ENCODE measurements at regions not wholly inside any gene's neighbourhood (a gene's known extent, or its start where the extent isn't known, plus 50 kb on each side); places are given as distances from the start of the nearest gene placed in this dataset.
"Not testable (repeated sequence)": the region's sequence is repeated elsewhere in the genome, so short reads cannot be mapped to it uniquely, and the experiment has no call there.

DNA sequence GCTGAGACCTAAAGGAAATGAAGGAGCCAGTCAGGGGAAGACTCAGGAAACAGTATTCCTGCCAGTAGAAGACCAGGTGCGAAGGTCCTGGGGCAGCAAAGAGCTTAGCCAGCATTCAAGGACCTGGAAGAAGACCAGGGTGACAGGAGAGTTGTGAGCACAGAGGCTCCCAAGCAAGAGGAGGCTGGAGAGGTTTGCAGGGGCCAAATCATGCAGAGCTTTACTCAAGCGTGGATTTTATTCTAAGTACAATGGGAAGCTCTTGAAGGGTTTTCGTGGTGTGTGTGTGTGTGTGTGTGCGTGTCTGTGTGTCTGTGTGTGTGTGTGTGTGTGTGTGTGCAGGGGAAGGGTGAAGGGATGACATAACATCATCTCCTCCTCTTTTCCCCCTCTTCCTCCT lies 200.7 kb upstream of the IRF2BP2 start:
- not testable (repeated sequence) for DNase-seq

DNA sequence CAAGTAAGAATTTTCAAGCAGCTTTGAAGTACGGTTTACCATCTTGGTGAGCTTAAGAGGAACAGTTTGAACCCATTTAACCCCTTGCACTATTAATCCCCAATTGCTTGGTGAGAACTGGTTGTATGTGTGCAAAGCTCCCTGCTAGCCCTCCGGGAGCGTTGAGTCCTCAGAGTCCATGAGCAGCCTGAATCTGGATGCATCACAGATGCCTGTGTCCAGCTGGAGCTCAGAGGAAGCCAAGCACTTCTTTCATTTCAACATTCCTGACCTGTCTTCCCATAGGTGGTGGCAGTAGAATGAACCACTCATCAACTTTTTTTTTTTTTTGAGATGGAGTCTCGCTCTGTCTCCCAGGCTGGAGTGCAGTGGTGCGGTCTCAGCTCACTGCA lies 199.9 kb upstream of the IRF2BP2 start:
- peak; percentile 8 for DNase-seq

DNA sequence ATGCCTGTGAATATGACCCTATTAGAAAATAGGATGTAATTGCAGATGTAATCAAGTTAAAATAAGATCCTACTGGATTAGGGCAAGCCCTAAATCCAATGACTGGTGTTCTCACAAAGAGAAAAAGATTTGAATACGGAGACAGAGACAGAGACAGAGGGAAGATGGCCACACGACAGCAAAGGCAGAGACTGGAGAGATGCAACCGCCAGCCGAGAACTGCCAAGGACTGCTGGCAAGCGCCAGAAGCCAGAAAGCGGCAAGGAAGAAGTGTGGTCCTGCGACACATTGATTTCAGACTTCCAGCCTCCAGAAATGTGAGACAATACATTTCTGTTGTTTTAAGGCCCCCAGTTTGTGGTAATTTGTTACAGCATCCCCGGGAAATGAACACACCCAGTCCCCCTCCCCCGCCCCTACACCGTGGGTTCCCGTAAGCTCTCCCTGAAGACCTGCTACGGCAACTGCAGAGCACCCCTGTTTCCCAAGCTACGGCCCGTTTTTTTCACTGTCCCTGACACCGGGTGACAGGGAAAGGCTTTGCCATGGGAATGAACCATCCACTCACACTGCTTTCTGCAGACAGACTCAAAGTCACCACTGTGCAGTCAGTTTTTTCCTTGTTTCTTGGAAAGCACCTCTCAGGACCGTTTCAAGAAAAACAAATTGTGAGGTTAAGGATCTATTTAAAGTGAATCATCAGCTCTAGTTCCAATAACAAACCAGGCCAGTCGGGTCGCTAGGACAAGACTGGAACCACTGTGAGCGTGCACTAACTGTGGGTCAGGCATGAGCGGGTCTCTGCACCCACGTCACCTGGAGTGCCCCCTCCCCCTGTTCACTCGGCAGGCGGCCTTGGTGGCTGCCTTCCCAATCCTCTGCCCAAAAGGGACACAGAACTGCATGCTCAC lies 199.2 kb upstream of the IRF2BP2 start:
- DNase-seq = peak; percentile 54

DNA sequence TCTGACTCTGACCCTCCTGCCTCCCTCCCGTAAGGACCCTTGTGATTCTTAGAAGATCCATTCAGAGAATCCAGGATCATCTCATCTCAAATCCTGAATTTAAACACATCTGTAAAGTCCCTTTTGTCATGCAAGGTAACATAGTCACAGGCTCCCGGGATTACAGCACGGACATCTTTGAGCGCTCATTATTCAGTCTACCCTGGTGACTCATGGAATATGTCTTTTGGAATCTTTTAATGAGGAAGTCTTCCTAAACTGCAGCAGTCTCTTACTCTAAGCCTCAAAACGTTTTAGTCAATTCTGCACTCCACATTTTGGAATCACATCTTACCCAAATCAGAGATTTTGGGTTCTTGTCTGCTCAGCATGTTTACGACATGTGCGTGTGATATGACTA lies 198.5 kb upstream of the IRF2BP2 start:
- peak; percentile 3 for DNase-seq

DNA sequence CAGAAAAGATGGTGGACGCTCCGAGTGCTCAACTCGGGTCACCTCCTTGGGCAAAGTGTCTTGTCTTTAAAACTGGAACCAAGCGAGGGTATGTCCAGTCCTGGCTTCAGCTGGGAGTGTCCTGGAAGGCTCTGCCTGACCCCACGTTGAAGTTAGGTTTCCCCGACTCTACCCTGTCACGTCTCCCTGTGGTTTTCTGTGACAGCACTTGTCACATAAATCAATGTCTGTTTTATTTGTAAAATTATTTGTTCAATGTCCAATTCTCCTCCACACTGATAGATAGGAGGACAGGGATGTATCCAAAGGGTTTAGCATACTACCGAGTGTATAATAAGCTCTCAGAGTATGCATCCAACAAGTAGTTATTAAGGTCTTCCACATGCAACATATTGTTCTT lies 197.7 kb upstream of the IRF2BP2 start:
- DNase-seq = not testable (repeated sequence)

DNA sequence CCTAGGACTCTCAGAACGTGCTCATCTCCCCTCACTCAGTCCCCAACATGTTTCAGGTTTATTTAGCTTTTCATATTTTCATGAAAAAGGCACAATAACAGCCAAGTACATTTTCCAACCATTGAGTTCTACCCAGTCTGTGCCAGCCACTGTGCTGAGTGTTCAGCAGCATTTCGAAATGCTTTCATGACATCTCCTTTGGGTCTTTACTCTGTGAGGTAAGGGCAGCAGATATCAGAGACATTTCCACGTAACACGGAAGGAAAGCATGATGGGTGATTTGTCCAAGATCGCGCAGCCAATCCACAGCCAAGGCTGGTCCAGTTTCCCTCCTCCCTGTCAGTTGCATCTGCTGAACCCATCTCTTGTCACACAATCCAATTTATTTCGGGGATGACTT lies 192.6 kb upstream of the IRF2BP2 start:
- not testable (repeated sequence) for DNase-seq

DNA sequence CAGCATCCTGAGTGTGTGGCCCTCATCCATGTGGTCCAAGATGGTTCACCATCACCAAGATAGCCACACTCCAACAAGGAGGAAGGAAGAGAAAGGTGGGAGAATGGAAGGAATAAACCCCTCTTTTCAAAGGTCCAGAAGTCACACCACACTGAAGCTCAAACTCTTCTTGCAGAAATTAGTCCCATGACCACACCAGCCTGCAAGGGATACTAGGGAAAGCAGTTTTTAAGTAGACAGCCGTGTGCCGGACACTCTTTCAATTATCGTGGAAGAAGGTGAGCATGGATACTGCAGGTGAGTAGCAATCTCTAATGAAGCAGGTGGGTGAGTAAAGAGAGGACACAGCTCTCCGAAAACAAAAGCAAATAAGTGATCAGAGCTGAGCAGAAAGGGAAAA lies 191.7 kb upstream of the IRF2BP2 start:
- DNase-seq = not testable (repeated sequence)

DNA sequence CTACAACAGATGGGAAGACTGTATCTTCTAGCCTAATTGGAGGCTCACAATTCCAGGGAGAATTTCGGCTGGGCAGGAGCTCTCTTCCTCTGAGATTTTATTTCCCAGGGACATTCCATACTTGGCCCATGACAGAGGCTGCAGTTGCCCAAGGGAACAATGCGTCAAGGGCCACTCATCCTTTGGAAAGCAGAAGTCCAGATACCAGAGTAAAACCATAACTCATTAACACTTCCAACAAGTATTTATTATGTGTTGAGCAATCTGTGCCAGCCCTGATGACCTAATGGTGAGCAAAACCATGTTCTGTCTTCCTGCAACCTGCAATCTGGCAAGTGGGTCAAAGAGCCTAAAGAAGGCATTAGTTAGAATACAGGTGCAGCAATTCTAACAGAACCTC lies 191.2 kb upstream of the IRF2BP2 start:
- DNase-seq = not testable (repeated sequence)

DNA sequence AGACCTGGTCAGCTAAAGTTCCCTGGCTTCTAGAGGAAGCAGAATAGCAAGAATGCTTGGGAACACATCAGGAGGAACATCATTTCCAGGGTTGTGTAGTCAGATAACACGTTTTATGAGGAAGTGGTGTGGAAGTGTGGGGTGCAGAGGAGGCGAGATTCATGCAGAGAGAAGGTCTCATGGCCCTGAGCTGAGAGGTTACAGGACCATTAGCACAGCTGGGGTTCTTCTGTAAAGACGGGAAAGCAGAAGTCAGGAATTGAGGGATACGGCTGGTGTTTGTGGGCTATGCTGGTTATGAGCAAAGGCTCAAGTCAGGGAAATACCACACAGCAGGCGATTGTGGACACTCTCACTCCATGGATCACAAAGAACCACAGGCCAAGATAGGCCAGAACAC lies 190.6 kb upstream of the IRF2BP2 start:
- not testable (repeated sequence) for DNase-seq

DNA sequence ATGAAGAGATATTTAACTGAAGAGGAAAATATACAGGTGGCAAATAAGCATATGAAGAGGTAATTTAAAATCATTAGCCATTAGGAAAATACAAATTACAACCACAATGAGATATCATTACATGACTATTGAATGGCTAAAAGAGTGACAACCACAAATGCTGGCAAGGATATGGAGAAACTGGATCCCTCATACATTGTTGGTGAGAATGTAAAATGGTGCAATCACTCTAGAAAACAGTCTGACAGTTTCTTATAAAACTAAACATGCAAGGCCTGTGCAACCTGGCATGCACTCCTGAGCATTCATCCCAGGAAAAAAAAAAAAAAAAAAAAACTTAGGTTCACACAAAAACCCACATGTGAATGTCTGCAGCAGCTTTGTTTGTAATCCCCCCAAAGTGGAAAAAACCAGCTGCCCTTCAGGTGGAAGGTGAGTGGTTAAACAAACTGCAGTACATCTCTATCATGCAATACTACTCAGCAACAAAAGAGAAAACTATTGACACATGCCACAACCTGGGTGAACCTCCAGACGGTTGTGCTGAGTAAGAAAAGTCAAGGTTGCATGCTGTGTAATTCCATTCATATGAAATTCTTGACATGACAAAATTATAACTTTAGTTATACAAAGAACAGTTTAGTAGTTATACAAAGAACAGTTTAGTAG lies 189.2 kb upstream of the IRF2BP2 start:
- DNase-seq = not testable (repeated sequence)

DNA sequence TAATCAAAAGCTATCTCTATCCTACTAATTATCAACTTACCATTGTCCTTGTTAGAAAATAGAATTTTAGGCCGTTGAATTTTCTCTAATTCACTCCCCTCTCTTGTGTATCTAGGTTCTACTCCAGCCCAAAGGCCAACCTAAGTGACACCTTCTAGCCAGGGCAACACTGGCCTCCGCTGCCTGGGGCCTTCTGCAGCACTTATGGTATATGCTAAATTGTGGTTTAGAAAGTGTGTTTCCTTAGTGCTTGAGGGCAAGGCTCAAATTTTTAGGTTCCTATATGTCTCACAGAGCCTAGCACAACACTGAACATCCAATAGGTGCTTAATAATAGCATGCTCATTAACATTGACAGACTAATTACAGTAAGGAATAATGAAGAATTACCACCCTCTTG lies 187.2 kb upstream of the IRF2BP2 start:
- not testable (repeated sequence) for DNase-seq

DNA sequence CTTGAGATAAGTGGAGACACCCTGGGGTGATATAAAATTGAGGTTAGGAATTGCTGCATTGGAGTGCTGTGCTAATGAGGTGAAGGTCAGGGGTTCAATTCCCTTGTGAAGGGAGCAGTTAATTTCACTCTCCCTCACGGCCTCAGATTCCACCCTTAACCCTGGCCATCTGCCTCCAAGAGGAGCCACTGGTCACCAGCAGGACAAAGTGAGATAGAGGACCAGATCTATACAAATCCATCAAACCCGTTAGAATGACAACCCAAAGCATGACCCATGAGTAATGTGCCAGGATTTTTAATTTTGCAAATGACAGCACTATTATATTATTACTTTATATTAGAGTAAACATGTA lies 186.4 kb upstream of the IRF2BP2 start:
- DNase-seq = not testable (repeated sequence)

DNA sequence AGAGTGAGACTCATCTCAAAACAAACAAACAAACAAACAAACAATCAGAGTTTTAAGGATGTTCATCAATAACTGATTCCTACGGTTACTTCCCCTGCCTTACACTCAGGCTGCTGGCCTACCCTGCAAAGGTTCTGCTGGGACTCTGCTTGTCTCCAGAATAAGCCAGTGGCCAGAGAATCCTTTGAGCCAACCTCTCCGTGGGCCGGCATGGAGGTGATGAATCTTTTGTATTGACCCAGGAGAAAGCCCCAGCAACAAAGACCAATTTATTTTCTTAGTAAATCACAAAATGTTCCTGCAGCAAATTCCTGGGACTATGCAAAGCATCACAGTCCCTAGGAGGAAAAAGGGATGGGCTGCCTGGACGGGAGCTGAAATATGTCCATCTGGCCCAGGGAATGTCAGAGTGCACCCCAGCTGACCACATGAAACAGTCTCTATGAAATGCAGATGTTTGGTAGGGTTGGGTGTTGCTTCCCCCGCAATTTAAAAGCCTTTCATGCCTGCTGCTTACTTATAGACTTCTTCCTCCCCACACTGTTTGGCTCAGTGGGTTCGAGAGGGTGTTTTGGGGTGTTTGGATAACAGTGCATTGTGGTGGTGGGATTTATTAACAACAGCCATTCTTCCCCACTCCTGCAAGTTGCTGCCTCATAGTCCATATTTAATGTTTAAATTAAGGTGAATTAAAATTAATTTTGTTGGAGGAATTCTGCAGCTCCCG lies 185.9 kb upstream of the IRF2BP2 start:
- peak; percentile 52 for DNase-seq

DNA sequence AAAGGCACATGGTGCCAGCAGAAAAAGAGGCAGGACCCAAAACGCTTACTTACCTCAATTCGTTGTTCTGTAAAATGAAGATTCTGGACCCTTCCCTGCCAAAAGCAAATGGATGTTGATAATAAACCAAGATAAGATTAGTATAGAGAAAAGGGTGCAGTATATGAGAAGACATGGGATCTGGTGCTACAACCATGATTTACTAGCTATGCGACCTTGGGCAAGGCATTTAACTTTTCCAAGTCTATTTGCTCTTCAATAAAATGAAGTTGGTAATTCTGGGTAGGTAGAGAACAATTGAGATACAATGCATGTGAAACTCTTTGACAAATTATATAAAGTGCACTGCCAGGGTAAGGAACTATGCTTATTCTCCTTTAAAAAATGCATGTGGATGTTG lies 185.0 kb upstream of the IRF2BP2 start:
- DNase-seq = not testable (repeated sequence)

DNA sequence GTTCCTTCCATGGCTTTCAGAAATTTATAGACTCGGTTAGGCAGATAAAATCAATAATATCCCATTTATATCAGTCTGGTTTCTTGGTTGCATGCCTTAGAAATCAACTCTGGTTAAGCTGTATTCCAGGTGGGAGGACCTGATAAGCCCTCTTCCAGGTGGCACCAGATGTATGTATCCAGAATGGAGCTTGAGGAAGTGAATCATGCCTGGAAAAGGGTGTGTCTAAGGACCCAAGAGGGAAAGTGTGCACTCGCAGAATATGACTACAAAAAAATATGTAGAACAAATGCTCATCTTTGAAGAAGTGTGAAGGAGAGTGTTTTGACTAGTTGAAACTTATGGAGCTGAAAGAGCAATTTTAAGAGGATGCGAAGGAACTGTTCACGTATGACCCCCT lies 184.5 kb upstream of the IRF2BP2 start:
- DNase-seq = not testable (repeated sequence)

DNA sequence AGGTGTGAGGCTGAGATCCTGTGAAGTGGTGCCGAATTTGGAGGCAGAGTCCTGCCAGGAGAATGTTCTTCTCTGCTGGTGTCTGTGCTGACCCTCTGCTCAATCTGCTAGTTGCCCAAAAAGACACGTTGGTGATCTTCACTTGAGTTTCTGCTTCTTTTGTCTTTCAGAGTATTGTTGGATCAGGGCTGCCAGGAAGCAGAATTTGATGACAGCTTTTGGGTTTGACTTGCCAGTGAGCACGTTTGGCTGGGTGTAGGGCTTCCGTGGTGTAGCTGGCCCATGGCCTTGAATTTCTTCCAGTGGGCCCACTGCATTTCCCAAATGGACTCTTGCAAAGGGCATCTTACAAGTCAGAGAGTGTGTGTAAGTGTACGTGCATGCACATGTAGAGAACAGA lies 183.9 kb upstream of the IRF2BP2 start:
- DNase-seq = not testable (repeated sequence)

DNA sequence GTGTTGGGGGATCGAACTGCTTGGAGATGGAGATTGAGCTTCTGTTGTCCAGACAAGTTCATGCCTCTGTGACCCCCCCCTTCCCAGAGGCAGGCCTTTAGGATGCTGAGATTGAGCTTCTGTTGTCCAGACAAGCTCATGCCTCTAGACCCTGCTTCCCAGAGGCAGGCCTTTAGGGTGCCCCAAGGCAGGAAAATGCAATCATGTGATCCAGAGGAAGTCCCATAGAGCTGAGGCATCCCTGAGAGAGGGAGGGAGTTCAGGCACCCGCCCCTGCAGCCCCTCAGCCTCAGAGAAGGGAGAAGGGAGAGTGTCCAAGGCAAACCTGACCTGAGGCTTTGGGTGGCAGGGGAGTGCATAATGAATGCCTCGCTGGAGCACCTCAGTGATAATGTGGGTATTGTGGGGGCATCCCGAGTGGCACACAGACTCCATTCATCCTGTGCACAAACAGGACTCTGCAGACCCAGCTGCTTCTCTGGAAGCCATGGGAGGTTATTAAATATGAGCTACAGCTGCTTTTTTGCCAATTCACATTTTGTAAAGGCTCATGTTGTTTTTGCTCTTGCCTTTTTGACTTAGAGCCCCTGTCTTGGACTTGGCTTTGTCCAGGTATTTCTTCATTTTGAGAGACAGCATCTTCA lies 182.4 kb upstream of the IRF2BP2 start:
- peak; percentile 11 for DNase-seq

DNA sequence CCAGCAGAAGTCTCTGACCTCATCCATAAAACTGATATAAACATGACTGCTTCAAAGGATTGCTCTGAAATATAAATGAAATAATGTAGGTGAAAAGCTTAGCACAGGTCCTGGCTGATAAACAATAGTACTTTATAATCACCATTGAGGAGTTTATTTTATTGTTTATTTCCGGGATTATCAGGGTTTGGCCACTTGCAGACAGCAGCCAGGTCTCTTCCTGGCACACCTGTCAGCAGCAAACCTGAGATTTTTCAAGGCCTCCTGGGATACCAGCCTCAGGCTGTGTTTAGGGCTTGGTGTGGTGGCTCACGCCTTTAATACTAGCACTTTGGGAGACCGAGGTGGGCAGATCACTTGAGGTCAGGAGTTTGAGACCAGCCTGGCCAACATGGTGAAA lies 181.6 kb upstream of the IRF2BP2 start:
- not testable (repeated sequence) for DNase-seq

DNA sequence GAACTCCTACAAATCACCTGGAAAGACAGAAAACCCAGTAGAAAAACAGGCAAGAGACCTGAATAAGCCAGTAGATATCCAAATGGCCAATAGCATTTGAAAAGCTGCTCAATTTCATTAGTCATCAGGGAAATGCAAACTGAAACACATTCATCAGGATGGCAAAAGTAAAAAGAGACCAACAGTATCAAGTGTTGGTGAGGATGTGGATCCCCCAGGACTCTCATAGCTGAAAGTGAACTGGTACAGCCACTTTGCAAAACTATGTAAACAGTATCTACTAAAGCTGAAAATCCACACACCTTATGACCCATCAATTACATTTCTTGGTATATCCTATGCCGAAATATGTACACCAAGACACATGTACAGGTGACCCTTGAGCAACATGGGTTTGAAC lies 180.4 kb upstream of the IRF2BP2 start:
- not testable (repeated sequence) for DNase-seq

DNA sequence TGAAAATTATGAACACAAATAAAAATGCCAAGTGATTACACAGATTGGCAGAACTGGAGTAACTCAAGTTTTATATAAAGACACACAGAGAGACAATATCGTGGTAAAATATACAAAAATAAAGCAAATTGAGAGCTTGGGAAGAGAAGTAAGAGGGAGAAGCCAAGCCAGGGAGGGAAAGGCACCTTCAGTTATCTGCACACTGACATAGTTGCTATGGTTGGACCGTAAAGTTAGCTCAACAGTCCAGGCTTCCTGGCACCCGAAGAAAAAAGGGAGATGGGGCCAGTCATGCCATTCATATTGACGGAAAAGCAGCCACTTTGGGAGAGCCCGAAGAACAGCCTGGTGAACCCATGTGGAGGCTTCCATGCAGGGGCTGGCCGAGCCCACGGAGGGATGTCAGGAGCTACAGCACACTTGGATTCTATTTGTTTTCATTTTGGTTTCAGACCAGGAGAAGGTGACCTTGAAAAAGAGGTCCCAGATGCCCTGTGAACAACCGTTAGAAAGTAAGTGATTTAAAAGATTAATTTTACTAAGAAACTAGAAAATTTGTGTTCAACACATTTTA lies 177.1 kb upstream of the IRF2BP2 start:
- DNase-seq = not testable (repeated sequence)

DNA sequence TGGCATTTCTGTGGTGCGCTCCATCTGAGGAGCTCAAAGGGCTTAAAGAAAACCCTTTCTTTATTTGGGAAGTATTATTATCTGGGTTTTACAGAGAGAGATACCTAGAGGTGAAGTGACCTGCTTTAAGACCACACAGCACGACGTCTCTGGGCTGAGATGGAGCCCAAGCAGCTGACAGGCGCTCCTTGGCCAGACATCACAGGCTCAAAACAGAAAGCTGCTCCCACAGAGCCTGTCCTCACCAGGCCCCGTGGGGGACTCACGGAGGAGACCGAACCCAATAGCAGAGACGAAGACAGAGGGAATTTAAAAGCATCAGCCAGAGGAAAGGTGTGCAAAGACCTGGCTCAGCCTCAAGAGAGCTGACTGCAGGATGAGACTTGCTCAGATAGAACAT lies 175.9 kb upstream of the IRF2BP2 start:
- DNase-seq = not testable (repeated sequence)

DNA sequence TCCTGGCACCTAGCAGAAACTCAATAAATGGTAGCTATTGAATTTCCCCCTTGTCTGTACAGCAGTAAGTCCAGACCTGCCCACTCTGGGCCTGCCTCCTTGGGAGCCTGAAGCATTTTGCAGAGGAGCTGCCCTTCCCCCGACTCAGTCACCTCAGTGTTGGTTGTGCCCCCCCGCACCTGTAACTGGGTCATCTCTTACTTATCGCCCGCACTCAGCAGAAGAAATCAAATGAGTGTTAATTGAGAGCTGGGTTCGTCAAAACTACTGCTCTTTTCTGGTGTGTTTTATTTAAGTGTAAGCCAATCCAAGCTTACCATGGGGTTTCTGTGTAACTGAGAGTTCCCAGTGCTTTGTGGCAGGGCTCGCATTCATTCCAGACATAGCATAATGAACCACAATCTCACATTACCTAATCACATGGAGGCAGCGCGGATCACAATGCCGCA lies 175.5 kb upstream of the IRF2BP2 start:
- not testable (repeated sequence) for DNase-seq

DNA sequence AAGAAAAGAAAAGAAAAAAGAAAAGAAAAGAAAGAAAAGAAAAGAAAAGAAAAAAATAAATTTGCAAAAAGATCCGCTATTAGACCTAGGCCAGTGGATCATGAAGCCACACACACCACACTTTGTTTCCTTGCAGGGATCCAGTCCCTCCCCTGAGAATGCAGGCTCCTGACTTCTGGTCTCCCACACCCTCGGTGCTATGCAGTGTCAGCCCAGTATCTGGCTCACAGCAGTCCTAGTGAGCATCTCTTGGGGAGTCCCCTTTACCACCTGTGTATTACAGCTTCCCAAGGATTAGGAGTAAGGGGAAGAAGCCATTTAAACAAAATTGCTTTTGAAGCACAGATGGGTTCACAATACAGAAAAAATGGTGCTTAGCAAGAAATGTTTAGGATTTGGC lies 174.1 kb upstream of the IRF2BP2 start:
- not testable (repeated sequence) for DNase-seq
